Skeletal muscle tissue (tissue), 3 donors: ENCODE measurements at regions not wholly inside any gene's neighbourhood (a gene's known extent, or its start where the extent isn't known, plus 50 kb on each side); places are given as distances from the start of the nearest gene placed in this dataset.
"Not testable (repeated sequence)": the region's sequence is repeated elsewhere in the genome, so short reads cannot be mapped to it uniquely, and the experiment has no call there.

ENCODE experiments used
- H3K27ac ChIP-seq: one replicate; pipeline ENCODE4 v1.7.0; 2013; ENCODE audit warnings: mild to moderate bottlenecking, low read depth, low read length, inconsistent platforms
- H3K27me3 ChIP-seq, 3 donors: one replicate each; pipeline ENCODE4 v1.7.0; 2013; ENCODE audit warnings: low read length in 3 of 3; ENCODE audit not compliant: control insufficient read depth in 3 of 3, insufficient read depth in 3 of 3
- H3K36me3 ChIP-seq, 3 donors: one replicate each; pipeline ENCODE4 v1.7.0; 2013; ENCODE audit warnings: low read length in 3 of 3; ENCODE audit not compliant: control insufficient read depth in 3 of 3, insufficient read depth in 3 of 3
- H3K4me1 ChIP-seq, 3 donors: one replicate each; pipeline ENCODE4 v1.7.0; 2013; ENCODE audit warnings: low read length in 3 of 3, mild to moderate bottlenecking in 3 of 3; ENCODE audit not compliant: control insufficient read depth in 3 of 3, insufficient read depth in 3 of 3
- H3K4me3 ChIP-seq, 3 donors: one replicate each; pipeline ENCODE4 v1.7.0; 2013; ENCODE audit warnings: low read length in 3 of 3
- H3K9ac ChIP-seq, 3 donors: one replicate each; pipeline ENCODE4 v1.7.0; 2013; ENCODE audit warnings: low read length in 3 of 3, mild to moderate bottlenecking in 3 of 3, moderate library complexity in 2 of 3, low read depth in 1 of 3
- H3K9me3 ChIP-seq, 3 donors: one replicate each; pipeline ENCODE4 v1.7.0; 2013; ENCODE audit warnings: low read length in 3 of 3; ENCODE audit not compliant: control insufficient read depth in 3 of 3
- donor health status: Osteomylitis.

- H3K9me3 ChIP-seq, H3K27me3 ChIP-seq, H3K27ac ChIP-seq, H3K4me3 ChIP-seq, H3K36me3 ChIP-seq, H3K4me1 ChIP-seq, H3K9ac ChIP-seq: not testable (repeated sequence)
Measured at GRCh38 chr1:143572661-143573060, 399.1 kb downstream of the FAM72C start.

- H3K4me3 ChIP-seq, H3K9ac ChIP-seq, H3K4me1 ChIP-seq, H3K27me3 ChIP-seq, H3K27ac ChIP-seq, H3K36me3 ChIP-seq, H3K9me3 ChIP-seq: not testable (repeated sequence)
Measured at GRCh38 chr1:143563761-143564160, 408.0 kb downstream of the FAM72C start.

GRCh38 chr1:143553627-143554026, 418.2 kb downstream of the FAM72C start:
- no peak overlapping the region for H3K9ac ChIP-seq
- H3K4me3 ChIP-seq: no peak overlapping the region
- H3K36me3 ChIP-seq: no peaks in the 10 kb centered on the region
- no peak overlapping the region for H3K27ac ChIP-seq
- H3K27me3 ChIP-seq: no peaks in the 10 kb centered on the region
- H3K4me1 ChIP-seq: no peaks in the 10 kb centered on the region
- H3K9me3 ChIP-seq: no peaks in the 10 kb centered on the region

GRCh38 chr1:143504703-143505102, 467.1 kb downstream of the FAM72C start:
- H3K4me1 ChIP-seq, H3K27me3 ChIP-seq, H3K9ac ChIP-seq, H3K9me3 ChIP-seq, H3K36me3 ChIP-seq, H3K27ac ChIP-seq, H3K4me3 ChIP-seq: not testable (repeated sequence)

- not testable (repeated sequence) for H3K4me3 ChIP-seq, H3K4me1 ChIP-seq, H3K27ac ChIP-seq, H3K9me3 ChIP-seq, H3K27me3 ChIP-seq, H3K36me3 ChIP-seq, H3K9ac ChIP-seq
Measured at GRCh38 chr1:143504080-143504479, 467.7 kb downstream of the FAM72C start.

GRCh38 chr1:143503048-143503447, 468.7 kb downstream of the FAM72C start:
- not testable (repeated sequence) for H3K9me3 ChIP-seq, H3K4me1 ChIP-seq, H3K36me3 ChIP-seq, H3K27me3 ChIP-seq, H3K9ac ChIP-seq, H3K4me3 ChIP-seq, H3K27ac ChIP-seq

GRCh38 chr1:143502038-143502437, 469.7 kb downstream of the FAM72C start:
- H3K27ac ChIP-seq, H3K4me3 ChIP-seq, H3K4me1 ChIP-seq, H3K9ac ChIP-seq, H3K27me3 ChIP-seq, H3K9me3 ChIP-seq, H3K36me3 ChIP-seq: not testable (repeated sequence)

GRCh38 chr1:143498059-143498749, 473.6 kb downstream of the FAM72C start:
- not testable (repeated sequence) for H3K27me3 ChIP-seq, H3K27ac ChIP-seq, H3K4me1 ChIP-seq, H3K36me3 ChIP-seq, H3K4me3 ChIP-seq, H3K9me3 ChIP-seq, H3K9ac ChIP-seq

GRCh38 chr1:143497374-143497747, 474.4 kb downstream of the FAM72C start:
- Histone ChIP-seq H3K27me3 (no peaks in the 10 kb centered on the region), H3K36me3 (no peaks in the 10 kb centered on the region), H3K4me1 (no peaks in the 10 kb centered on the region), H3K27ac (no peak overlapping the region), H3K9me3 (no peaks in the 10 kb centered on the region), H3K4me3 (no peak overlapping the region), H3K9ac (no peak overlapping the region)

GRCh38 chr1:143496526-143497373, 475.0 kb downstream of the FAM72C start:
- not testable (repeated sequence) for H3K27me3 ChIP-seq, H3K9ac ChIP-seq, H3K36me3 ChIP-seq, H3K4me1 ChIP-seq, H3K27ac ChIP-seq, H3K4me3 ChIP-seq, H3K9me3 ChIP-seq
